PC-9 (cell line): ENCODE measurements at regions not wholly inside any gene's neighbourhood (a gene's known extent, or its start where the extent isn't known, plus 50 kb on each side); places are given as distances from the start of the nearest gene placed in this dataset.

Source experiments
- CTCF ChIP-seq: fragments of 200-600 bp; sonication (generic); conservative IDR thresholded peaks from 2 replicates; pipeline ENCODE4 v1.6.1; 2017; ENCODE audit warnings: mixed run types, antibody characterized with exemption, mild to moderate bottlenecking, moderate library complexity
- EZH2 ChIP-seq: fragments of 200-600 bp; sonication (generic); IDR thresholded peaks from 2 replicates; pipeline ENCODE4 v1.8.0; 2017; ENCODE audit warnings: antibody characterized with exemption, low read depth

GRCh38 chr15:53197426-53197839, 407.3 kb upstream of the ONECUT1 start:
- TF ChIP-seq CTCF, result peak; percentile 79
- no peak for TF ChIP-seq EZH2
